ENCODE measurements at regions not wholly inside any gene's neighbourhood (a gene's known extent, or its start where the extent isn't known, plus 50 kb on each side); places are given as distances from the start of the nearest gene placed in this dataset.
"Not testable (repeated sequence)": the region's sequence is repeated elsewhere in the genome, so short reads cannot be mapped to it uniquely, and the experiment has no call there.

- no peak for DNase-seq
Observed at GRCh38 chr12:115380546-115381120, 696.7 kb upstream of the TBX3 start.

DNA sequence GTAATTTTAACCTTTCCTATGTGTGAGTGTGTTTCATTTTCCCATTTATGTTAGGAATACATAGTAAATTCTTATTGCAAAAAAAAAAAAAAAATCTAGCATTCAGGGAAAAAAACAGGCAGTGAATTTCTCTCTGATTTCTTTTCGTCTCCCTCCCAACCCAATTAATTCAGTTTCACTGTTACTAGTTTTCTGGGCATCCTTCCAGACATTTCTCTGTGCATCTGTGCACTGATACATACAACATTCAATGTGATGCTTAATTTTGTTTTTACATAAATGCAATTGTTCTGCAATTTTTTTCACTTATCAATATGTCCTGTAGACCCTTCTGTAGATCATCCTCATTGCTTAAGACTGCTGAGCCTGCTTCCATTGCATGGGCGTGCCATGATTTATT, 694.3 kb upstream of the TBX3 start:
- DNase-seq = no peak

- no peak for DNase-seq
Observed at GRCh38 chr12:115377779-115378178, 693.8 kb upstream of the TBX3 start.

DNA sequence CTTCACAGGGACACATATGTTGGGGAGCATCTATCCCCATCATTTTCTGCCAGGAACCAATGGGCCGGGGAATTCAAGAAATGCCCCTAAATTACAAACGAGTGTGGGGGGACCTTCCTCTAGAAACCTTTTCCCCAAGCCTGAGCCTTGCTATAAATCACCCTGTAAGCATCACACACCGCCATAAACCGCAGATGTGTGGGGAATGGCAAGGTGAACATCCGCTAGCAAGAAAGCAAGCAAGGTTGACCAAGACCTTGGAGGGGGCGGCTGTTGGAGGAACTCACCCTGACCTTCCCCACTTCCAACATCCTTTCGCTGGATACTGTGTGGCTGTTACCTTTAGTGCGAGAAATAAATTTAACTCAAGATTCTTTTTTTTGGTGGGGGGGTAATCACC, 693.3 kb upstream of the TBX3 start:
- no peak for DNase-seq

DNA sequence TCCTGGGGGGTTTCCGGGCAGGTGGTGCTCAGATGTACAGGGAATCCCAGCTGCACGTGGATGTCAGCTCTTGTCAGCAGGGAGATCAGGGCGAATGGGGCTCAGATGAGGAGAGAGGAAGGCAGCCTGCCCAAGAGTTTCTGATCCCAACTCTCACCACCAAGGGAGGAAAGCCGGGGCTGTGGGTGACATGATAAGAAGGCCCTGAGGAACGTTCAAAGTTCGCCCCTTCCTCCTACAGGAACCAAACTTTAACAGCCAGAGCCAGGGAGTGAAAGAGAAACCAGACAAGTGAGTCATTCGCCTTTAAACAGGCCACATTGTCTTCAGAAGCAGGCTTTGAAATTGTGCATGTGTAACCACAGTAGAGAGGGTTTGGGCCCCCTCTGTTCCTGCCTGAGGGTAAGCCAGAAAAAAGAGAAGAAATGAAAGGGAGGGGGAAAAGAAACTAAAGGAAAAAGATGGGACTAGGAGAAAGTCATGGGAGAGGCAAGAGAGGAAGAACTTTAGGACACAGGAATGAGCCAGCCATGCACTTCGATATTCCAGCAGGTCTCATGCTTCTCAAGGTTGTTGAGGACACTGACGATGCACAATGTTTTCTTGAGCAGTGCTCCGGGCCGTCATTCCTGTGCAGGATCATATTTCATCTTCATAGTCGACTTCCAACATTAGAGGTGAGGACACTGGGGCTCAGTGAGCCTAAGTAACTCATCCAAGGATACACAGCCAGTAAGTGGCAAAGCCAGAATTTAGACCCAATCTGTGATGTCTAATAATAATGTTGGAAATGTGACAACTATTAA, 691.4 kb upstream of the TBX3 start:
- DNase-seq = no peak

DNA sequence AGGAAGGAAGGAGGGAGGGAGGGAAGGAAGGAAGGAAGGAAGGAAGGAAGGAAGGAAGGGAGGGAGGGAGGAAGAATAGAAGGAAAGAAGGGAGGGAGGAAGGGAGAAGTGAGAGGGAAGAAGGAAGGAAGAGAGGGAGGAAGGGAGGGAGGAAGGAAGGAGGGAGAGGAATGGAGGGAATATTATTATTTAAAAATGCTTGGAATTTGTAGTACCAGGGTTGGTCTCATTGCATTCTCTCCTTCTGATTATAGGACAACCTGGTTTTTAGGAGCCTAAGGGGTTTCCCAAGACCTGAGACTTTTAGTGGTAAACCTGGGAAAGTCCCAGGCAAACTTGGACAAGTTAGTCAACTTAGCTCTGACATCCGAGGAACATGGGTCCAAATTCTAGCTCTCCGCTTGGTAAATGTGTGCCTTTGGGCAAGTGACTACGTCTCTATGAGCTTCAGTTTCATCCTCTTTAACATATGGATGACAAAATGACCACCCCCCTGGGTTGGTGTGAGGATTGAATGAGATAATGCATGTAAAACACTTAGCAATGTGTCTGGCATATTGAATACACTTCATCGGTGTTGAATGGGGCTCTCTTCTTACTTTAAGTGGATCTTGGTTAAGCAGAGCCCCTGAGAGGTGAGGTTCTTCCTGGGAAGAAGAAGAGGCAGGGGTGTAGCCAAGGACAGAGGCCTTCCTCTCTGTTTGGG, 690.7 kb upstream of the TBX3 start:
- no peak for DNase-seq

DNA sequence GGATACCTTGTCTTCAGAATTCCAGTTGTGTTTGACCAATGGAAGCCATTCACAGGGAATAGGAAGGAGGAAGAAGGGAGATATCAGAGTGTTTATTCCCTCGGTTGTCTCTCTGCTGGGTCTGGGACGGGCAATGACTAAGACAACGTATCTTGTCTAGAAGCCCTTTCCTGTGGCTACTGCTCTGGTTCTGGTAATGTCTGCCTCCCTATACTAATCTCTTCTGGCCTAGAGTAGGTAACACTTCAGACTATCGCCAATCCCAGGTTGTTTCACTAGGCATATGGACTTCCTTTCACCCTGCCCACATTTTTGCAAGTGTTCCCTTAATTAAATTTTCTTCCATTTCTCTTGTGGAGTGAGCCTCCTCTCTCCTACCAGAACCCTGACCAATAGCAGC, 687.7 kb upstream of the TBX3 start:
- DNase-seq = no peak

DNA sequence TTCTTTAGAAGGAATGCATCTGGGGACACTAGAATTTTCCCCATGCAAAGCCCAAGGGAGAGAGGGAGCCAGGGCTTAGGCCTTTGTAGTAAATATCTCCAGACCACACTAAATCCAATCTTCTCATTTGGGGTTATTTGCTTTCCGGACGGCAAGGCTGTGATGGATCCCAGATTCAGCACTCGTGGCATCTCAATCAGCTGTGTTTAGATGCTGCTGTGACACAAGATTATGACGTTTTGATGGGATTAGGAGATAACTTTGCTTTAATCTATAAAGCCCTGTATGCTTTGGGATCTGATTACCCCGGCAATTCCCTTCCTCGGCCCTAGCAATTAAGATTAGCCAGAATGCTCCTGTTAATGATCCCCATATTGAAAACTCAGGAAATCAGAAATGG, 686.7 kb upstream of the TBX3 start:
- no peak for DNase-seq

GRCh38 chr12:115370207-115370606, 686.2 kb upstream of the TBX3 start:
- no peak for DNase-seq

- DNase-seq = not testable (repeated sequence)
Observed at GRCh38 chr12:115366277-115366676, 682.3 kb upstream of the TBX3 start.

DNA sequence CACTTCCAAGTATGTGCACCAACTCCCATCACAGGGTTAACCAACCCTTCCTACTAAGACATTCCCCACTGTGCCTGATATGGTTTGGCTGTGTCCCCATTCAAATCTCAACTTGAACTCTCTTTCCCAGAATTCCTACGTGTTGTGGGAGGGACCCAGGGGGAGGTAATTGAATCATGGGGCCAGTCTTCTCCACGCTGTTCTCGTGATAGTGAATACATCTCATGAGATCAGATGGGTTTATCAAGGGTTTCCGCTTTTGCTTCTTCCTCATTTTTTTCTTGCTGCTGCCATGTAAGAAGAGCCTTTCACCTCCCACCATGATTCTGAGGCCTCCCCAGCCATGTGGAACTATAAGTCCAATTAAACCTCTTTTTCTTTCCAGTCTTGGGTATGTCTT, 681.8 kb upstream of the TBX3 start:
- not testable (repeated sequence) for DNase-seq

- no peak for DNase-seq
Observed at GRCh38 chr12:115364921-115365320, 680.9 kb upstream of the TBX3 start.

- DNase-seq = no peak
Observed at GRCh38 chr12:115362339-115362976, 678.5 kb upstream of the TBX3 start.

DNA sequence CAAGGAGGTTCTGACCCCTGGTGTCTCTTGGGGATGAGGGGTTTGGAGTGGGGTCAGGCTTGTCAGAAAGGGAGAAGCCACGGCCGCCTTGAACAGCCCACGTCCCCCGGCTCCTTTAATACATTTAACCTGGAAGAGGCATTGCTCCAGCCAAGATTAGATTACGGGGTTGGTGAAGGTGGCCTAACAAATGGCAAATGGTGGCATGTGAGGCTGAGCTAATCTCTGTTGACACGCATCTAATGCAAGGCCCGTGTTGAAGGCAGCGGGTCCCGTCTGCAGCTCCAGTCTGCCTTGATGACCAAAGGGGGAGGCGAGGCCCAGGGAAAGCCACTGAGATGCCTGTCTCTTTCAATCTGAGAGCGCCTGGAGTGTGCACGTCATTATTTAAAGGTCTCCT, 673.7 kb upstream of the TBX3 start:
- DNase-seq = no peak

DNA sequence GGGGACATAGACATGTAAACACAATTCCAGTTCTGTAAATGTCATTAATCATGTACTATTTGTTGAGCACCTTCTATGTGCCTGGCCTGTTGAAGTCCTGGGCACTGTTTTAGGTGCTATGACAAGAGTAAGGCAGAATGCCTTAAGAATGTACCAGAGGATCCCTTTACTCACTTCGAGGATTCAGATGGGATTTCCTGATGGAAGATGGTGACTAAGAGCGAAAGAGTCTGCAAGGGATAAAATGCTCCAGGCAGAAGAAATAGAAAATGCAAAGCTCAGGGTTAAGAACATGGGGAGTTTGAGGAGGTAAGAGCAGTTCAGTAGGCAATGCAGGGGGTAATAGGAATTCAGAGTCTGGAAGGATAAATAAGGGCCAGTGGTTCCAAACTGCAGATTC, 671.3 kb upstream of the TBX3 start:
- no peak for DNase-seq

DNA sequence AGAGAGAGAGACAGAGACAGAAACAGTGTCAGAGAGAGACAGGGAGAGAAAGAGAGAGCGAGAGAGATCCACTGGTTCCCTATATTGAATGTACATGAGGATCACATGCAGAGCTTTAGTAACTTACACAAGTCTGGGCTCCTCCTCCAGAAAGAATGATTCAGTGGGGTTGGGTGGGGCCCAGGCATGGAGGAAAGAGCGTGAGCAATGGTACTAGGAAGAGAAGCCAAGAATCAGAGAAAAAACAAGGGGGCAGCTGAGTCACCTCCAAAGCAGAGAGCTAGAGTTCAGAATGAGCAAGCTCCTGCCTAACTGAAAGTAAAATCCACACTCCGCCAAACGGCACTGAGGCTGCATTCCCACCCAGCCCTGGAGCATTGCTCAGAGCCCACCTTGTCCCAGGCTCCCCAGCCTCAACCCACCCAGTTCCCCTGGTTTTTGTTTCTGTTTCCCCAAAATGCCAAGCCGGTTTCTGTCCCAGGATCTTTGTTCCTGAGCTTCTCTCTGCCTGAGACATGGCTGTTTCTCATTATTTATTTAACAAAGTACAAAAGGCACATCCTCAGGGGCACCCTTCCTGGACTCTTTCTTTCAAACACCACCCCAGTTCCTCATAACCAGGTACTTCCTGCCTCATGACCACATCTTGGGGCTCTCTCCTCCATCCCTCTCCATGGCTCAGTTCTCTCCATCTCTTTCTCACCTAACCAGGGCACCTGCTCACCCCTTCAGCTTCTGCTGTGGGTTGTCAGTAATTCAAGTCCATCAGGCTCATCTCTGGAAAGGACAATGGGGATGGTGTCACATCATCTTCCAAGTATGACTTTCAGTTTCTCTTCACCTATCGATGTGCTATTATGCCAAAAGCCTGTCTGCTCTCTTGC, 670.3 kb upstream of the TBX3 start:
- no peak for DNase-seq

GRCh38 chr12:115353467-115353866, 669.5 kb upstream of the TBX3 start:
- DNase-seq = no peak

GRCh38 chr12:115351514-115352077, 667.6 kb upstream of the TBX3 start:
- no peak for DNase-seq

DNA sequence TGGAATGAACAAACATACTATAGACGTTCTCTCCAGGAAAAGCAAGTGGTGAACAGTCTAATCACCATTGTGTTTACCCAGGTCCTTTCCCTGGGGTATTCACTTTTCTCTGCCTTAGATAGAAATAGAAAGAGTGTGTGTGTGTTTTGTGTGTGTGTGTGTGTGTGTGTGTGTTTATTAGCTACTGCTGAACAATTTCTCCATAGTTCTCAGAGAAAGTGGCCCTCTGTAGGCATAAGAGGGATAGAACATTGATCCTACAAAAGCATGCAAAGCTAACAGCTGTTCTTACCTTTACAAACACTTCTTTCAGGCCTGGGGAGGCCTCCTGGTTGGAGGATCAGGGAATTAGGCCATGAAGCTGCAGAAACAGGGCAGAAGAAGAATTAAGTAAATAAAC, 665.7 kb upstream of the TBX3 start:
- DNase-seq = no peak

DNA sequence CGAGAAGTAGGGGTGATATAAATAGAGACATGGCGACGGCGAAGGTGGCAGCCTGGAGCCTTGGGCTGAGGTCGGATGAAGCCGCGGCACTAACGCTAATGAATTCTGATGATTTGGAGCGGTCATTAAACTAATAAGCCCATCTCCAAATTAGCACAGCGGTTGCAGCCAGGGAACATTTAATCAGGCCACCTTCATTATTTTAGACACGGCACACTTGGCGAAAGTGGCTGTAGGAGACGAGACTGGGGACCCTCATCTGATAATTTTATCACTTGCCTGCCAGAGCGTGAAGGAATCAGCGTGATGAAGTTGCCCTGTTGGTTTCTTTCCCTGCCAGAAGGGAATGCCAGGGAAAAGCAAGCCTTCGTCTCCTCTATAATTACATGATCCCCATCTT, 664.3 kb upstream of the TBX3 start:
- DNase-seq = no peak

- DNase-seq = no peak
Observed at GRCh38 chr12:115343601-115344000, 659.6 kb upstream of the TBX3 start.

GRCh38 chr12:115343008-115343407, 659.0 kb upstream of the TBX3 start:
- no peak for DNase-seq
